OCI-LY7 (cell line): ENCODE measurements at regions not wholly inside any gene's neighbourhood (a gene's known extent, or its start where the extent isn't known, plus 50 kb on each side); places are given as distances from the start of the nearest gene placed in this dataset.

ENCODE experiments used
- BruUV-seq: library from RNA; stranded (reverse); fragments of 400-500 nt; replicated peaks from 2 replicates; lab custom pipeline; 2021; lab: Mats Ljungman, UMichigan
- CTCF ChIA-PET: fragments of 300-600 bp; sonication (Branson Sonifier 250); formaldehyde crosslinking; loops from one replicate; lab custom pipeline; 2022; ENCODE audit warnings: antibody characterized with exemption; ENCODE audit not compliant: unreplicated experiment; lab: Charles Lee
- POLR2A ChIA-PET: fragments of 300-600 bp; sonication (Branson Sonifier 250); formaldehyde crosslinking; loops from one replicate; lab custom pipeline; 2022; ENCODE audit warnings: antibody characterized with exemption; lab: Charles Lee
- DNase-seq: peaks from one replicate; pipeline ENCODE4 v3.0.0-alpha.2; 2015; ENCODE audit warnings: low spot score
- H2AFZ ChIP-seq: fragments of 200-600 bp; sonication (generic), shearing (Covaris generic); 2 replicates; pipeline ENCODE4 v1.6.1; 2014; ENCODE audit warnings: mild to moderate bottlenecking, antibody characterized with exemption, low read length, moderate library complexity
- H3K27ac ChIP-seq: fragments of 200-600 bp; sonication (generic); 2 replicates; pipeline ENCODE4 v1.5.1; 2014; ENCODE audit warnings: mixed run types, low read depth, mild to moderate bottlenecking, moderate library complexity, low read length, inconsistent platforms; ENCODE audit not compliant: poor library complexity, severe bottlenecking
- H3K36me3 ChIP-seq: fragments of 200-600 bp; sonication (generic); 2 replicates; pipeline ENCODE4 v1.6.1; 2014; ENCODE audit warnings: mild to moderate bottlenecking, antibody characterized with exemption, low read length, moderate library complexity, mixed read lengths; ENCODE audit not compliant: insufficient read depth
- H3K4me1 ChIP-seq: fragments of 200-600 bp; sonication (generic); 2 replicates; pipeline ENCODE4 v1.5.1; 2014; ENCODE audit warnings: mild to moderate bottlenecking, low read length; ENCODE audit not compliant: insufficient read depth, poor library complexity, severe bottlenecking
- H3K4me2 ChIP-seq: fragments of 200-600 bp; sonication (generic); 2 replicates; pipeline ENCODE4 v1.6.1; 2014; ENCODE audit warnings: mild to moderate bottlenecking, low read length
- H3K4me3 ChIP-seq: fragments of 200-600 bp; sonication (generic); 2 replicates; pipeline ENCODE4 v1.5.1; 2014; ENCODE audit warnings: mild to moderate bottlenecking, low read depth, low read length; ENCODE audit not compliant: poor library complexity, severe bottlenecking
- H3K79me2 ChIP-seq: fragments of 200-600 bp; sonication (generic); 2 replicates; pipeline ENCODE4 v1.6.1; 2016; ENCODE audit warnings: low read depth, mild to moderate bottlenecking, low read length, moderate library complexity, mixed read lengths; ENCODE audit not compliant: insufficient read depth
- H3K9me2 ChIP-seq: fragments of 200-600 bp; sonication (generic); 2 replicates; pipeline ENCODE4 v1.6.1; 2016; ENCODE audit warnings: mild to moderate bottlenecking, low read length, mixed read lengths; ENCODE audit not compliant: insufficient read depth
- H3K9me3 ChIP-seq: fragments of 200-600 bp; sonication (generic); 2 replicates; pipeline ENCODE4 v1.6.1; 2014; ENCODE audit warnings: mild to moderate bottlenecking, mixed run types, low read length, mixed read lengths
- H4K20me1 ChIP-seq: fragments of 200-600 bp; sonication (generic); 2 replicates; pipeline ENCODE4 v1.6.1; 2014; ENCODE audit warnings: mild to moderate bottlenecking, antibody characterized with exemption, low read length, moderate library complexity, mixed read lengths; ENCODE audit not compliant: insufficient read depth
- EZH2phosphoT487 ChIP-seq: fragments of 200-600 bp; sonication (generic); IDR thresholded peaks from 2 replicates; pipeline ENCODE4 v1.6.1; 2018; ENCODE audit warnings: low read depth, borderline replicate concordance, mild to moderate bottlenecking, mixed run types, antibody characterized with exemption, low read length, moderate library complexity, mixed read lengths
- intact Hi-C: fragments of 100-400 bp; cut with micrococcal nuclease; formaldehyde crosslinking; loops from one replicate; pipeline ENCODE4 v1.10.0; 2022; ENCODE audit not compliant: unreplicated experiment
- TF ChIP-seq, protein P1 (sequence below): fragments of 200-600 bp; sonication (generic); conservative IDR thresholded peaks from 2 replicates; pipeline ENCODE4 v1.5.1; 2014; ENCODE audit warnings: mild to moderate bottlenecking, antibody characterized with exemption, low read length, moderate library complexity, mixed read lengths

DNA sequence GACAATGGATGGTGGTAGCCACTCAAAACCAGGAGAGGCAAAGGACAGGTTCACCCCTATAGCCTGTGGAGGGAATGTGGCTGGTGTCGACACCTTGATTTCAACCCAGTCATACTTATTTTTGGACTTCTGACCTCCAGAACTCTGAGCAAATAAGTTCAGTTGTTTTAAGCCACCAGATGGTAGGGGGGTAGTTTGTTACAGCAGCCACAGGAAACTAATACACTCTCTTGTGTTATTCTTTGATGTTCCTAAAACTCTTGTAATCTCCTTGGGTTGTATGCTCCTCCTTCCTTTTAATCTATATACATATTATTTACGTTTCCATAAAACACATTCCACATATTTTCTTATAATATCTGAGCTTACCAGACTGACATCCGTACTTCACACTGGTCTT is 65.9 kb downstream of the ZBTB18 start:
- ChIA-PET POLR2A (no interaction called here), CTCF (no interaction called here)
- no peak for DNase-seq
- TF ChIP-seq EZH2phosphoT487: no peak
- TF ChIP-seq, protein P1, sequence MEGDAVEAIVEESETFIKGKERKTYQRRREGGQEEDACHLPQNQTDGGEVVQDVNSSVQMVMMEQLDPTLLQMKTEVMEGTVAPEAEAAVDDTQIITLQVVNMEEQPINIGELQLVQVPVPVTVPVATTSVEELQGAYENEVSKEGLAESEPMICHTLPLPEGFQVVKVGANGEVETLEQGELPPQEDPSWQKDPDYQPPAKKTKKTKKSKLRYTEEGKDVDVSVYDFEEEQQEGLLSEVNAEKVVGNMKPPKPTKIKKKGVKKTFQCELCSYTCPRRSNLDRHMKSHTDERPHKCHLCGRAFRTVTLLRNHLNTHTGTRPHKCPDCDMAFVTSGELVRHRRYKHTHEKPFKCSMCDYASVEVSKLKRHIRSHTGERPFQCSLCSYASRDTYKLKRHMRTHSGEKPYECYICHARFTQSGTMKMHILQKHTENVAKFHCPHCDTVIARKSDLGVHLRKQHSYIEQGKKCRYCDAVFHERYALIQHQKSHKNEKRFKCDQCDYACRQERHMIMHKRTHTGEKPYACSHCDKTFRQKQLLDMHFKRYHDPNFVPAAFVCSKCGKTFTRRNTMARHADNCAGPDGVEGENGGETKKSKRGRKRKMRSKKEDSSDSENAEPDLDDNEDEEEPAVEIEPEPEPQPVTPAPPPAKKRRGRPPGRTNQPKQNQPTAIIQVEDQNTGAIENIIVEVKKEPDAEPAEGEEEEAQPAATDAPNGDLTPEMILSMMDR: no peak
- intact Hi-C loops: no loop called here
- H3K36me3 ChIP-seq: no peaks in the 10 kb centered on the region
- H4K20me1 ChIP-seq: no peaks in the 10 kb centered on the region
- H3K4me3 ChIP-seq: no peak overlapping the region
- no TSS peak for BruUV-seq
- H2AFZ ChIP-seq: no peak overlapping the region
- H3K9me2 ChIP-seq: no peaks in the 10 kb centered on the region
- H3K4me1 ChIP-seq: no peaks in the 10 kb centered on the region
- H3K4me2 ChIP-seq: no peak overlapping the region
- H3K79me2 ChIP-seq: no peaks in the 10 kb centered on the region
- H3K27ac ChIP-seq: no peak overlapping the region
- H3K9me3 ChIP-seq: no peaks in the 10 kb centered on the region

GRCh38 chr1:244118109-244118761 is 67.2 kb downstream of the ZBTB18 start:
- Histone ChIP-seq H3K27ac (no peak overlapping the region), H3K4me1 (no peaks in the 10 kb centered on the region), H3K36me3 (no peaks in the 10 kb centered on the region), H3K4me3 (no peak overlapping the region), H2AFZ (no peak overlapping the region), H3K79me2 (no peaks in the 10 kb centered on the region), H4K20me1 (no peaks in the 10 kb centered on the region), H3K4me2 (no peak overlapping the region), H3K9me3 (no peaks in the 10 kb centered on the region), H3K9me2 (no peaks in the 10 kb centered on the region)
- intact Hi-C loops: no loop called here
- POLR2A ChIA-PET: no interaction called here
- TF ChIP-seq, protein P1: no peak
- BruUV-seq: no TSS peak
- CTCF ChIA-PET: no interaction called here
- no peak for DNase-seq

DNA sequence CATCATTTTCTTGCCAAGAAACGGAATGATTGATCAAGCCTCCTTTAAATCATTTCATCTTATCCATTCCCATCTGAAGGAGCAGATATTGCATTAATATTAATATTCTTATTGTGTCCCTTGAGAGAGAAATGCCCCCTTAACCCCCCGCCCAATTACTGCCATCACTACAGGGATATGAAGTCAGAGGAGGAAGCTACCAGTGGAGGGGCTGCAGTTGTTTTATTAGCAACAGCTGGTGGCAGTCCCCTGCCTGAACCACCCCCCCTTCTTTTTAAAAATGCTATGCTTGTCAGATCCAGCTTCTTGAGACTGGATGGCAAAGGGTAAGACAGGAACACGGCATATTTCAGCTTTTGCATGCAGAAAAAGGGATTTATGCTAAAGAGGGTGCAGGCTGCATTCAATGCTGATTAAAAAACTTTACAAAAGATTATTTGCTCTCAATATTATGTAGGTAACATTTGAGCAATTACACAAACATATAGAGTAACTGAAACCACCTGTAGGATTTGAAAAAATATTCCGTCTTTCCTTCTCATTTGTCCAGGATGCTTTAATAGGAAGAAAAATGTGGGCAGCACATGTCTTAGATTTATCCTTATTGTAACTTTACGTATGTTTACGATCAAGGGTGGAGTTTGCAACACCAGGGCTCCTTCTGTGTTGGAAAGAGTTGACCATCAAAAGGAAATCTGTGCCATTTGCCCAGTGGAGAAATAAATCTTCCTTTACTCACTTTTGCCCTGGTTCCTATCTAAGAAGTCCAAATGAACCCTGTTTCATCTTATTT is 77.7 kb downstream of the ZBTB18 start:
- no peak overlapping the region for H3K4me2 ChIP-seq
- H3K36me3 ChIP-seq: no peaks in the 10 kb centered on the region
- H4K20me1 ChIP-seq: no peaks in the 10 kb centered on the region
- ChIA-PET POLR2A (interaction anchor here (0.5 kb wide), 1 partner anchor 83 kb away, joined by 3 read pairs; no protein-coding TSS in a partner anchor), CTCF (no interaction called here)
- no peaks in the 10 kb centered on the region for H3K4me1 ChIP-seq
- no peak for TF ChIP-seq EZH2phosphoT487
- TF ChIP-seq, protein P1: no peak
- H3K27ac ChIP-seq: no peak overlapping the region
- DNase-seq: no peak
- no peaks in the 10 kb centered on the region for H3K9me3 ChIP-seq
- no peaks in the 10 kb centered on the region for H3K79me2 ChIP-seq
- no peak overlapping the region for H3K4me3 ChIP-seq
- intact Hi-C loops: no loop called here
- no peaks in the 10 kb centered on the region for H3K9me2 ChIP-seq
- no peak overlapping the region for H2AFZ ChIP-seq
- no TSS peak for BruUV-seq
